Epithelial cell of proximal tubule (primary cell): ENCODE measurements at regions not wholly inside any gene's neighbourhood (a gene's known extent, or its start where the extent isn't known, plus 50 kb on each side); places are given as distances from the start of the nearest gene placed in this dataset.

Source experiments
- DNase-seq: peaks from one replicate; pipeline ENCODE4 v3.0.0-alpha.2; 2011; ENCODE audit warnings: low read depth
- H3K4me3 ChIP-seq: 2 replicates; pipeline ENCODE4 v1.5.1; 2011; ENCODE audit warnings: low read depth, mild to moderate bottlenecking, low read length
- TF ChIP-seq, protein P1 (sequence below): conservative IDR thresholded peaks from 2 replicates; pipeline ENCODE4 v1.5.1; 2012; ENCODE audit warnings: low read depth, mild to moderate bottlenecking, low read length

GRCh38 chr5:71949772-71950171 lies 157.5 kb upstream of the MAP1B start:
- DNase-seq = no peak
- TF ChIP-seq, protein P1, sequence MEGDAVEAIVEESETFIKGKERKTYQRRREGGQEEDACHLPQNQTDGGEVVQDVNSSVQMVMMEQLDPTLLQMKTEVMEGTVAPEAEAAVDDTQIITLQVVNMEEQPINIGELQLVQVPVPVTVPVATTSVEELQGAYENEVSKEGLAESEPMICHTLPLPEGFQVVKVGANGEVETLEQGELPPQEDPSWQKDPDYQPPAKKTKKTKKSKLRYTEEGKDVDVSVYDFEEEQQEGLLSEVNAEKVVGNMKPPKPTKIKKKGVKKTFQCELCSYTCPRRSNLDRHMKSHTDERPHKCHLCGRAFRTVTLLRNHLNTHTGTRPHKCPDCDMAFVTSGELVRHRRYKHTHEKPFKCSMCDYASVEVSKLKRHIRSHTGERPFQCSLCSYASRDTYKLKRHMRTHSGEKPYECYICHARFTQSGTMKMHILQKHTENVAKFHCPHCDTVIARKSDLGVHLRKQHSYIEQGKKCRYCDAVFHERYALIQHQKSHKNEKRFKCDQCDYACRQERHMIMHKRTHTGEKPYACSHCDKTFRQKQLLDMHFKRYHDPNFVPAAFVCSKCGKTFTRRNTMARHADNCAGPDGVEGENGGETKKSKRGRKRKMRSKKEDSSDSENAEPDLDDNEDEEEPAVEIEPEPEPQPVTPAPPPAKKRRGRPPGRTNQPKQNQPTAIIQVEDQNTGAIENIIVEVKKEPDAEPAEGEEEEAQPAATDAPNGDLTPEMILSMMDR = no peak
- no peak overlapping the region for H3K4me3 ChIP-seq

DNA sequence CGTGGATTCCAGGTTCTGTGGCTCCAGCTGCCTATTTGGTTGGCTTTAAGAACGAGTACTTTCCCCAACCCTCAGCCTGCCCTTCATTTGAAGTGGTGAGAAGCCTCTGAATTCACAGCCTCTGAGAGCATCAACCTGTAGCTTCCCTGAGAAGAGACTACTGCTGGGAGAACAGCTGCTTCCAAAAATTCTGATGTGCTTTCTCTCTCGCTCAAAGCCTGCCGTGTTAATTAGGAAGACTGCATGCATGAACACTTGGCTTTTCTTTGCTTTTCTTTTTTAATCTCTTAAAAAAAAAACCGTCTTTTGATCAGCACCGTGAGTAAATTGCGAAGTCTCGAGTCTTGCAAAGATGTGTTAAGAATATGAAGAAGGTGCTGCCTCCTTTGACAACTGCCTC lies 153.4 kb upstream of the MAP1B start:
- TF ChIP-seq, protein P1 = no peak
- no peak for DNase-seq
- H3K4me3 ChIP-seq = no peak overlapping the region

DNA sequence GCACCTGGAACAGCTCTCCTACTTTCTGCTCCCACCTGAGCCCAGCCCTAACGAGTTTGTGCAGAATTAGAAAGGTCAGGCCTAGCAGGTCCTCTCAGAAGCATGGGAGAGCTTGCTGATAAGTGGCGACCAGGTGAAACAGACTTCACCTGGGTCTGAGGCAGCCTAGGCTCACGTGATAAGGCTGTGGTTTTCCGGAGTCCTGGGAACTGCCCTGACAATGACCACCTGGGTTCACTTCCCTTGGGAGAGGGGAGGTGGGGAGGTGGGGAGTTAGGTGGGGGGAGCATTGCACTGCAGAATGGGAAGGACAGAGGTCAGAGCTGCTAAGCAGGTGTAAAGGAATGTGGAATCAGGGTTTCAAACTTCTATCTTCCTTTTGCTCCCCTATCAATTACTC lies 152.9 kb upstream of the MAP1B start:
- H3K4me3 ChIP-seq = no peak overlapping the region
- TF ChIP-seq, protein P1 = no peak
- no peak for DNase-seq

DNA sequence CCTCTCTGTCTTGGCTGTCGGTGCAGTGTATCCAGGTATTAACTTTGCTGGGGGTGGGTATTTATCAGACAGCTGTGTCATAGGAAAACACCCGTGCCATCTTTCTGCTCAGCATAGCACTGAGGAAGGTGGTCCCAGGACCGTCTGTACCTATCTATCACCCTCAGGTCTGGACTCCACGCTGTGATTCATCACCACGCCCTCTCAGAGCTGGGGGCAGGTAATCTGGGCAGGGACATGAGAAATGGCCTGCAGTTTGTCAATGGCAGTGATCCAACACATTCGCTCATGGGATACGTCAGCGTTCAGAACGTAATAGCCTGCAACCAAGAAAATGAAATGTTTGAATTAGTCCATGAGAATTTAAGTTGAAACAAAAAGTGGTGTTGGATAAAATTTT lies 151.6 kb upstream of the MAP1B start:
- no peak overlapping the region for H3K4me3 ChIP-seq
- DNase-seq = no peak
- TF ChIP-seq, protein P1 = no peak

GRCh38 chr5:71957292-71957898 lies 149.9 kb upstream of the MAP1B start:
- TF ChIP-seq, protein P1 = no peak
- no peak overlapping the region for H3K4me3 ChIP-seq
- DNase-seq = no peak

- TF ChIP-seq, protein P1 = no peak
- H3K4me3 ChIP-seq = no peak overlapping the region
- no peak for DNase-seq
These were observed 147.1 kb upstream of the MAP1B start for GRCh38 chr5:71960195-71960594.

DNA sequence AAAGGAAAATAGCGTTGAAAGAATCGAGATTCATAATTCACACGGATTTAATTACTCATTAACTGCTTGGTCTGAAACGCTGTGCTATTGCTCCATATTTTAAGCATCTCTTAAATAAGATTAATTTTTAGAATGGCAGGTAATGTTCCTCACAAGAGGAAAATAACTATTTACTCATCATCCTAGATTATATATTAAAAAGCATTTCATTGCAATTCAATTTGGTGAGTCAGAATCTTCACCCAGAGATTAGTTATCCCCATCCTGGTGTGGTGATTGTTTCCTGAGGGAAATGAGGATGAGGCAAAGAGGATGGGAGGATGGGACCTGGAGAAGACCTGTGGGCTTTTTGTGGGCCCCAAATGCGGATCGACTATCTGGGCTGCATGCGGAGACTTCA lies 145.5 kb upstream of the MAP1B start:
- TF ChIP-seq, protein P1 = no peak
- DNase-seq = no peak

More for the DNA sequence above, 145.5 kb upstream of the MAP1B start:
- no peak overlapping the region for H3K4me3 ChIP-seq
